A673 (cell line): ENCODE measurements at regions not wholly inside any gene's neighbourhood (a gene's known extent, or its start where the extent isn't known, plus 50 kb on each side); places are given as distances from the start of the nearest gene placed in this dataset.

ENCODE experiments used
- BruUV-seq: library from RNA; stranded (reverse); fragments of 400-500 nt; replicated peaks from 2 replicates; lab custom pipeline; 2021; lab: Mats Ljungman, UMichigan
- CTCF ChIA-PET: fragments of 300-600 bp; sonication (Branson Sonifier 250); formaldehyde crosslinking; loops from one replicate; lab custom pipeline; 2022; ENCODE audit warnings: antibody characterized with exemption; lab: Charles Lee
- POLR2A ChIA-PET: fragments of 300-600 bp; sonication (Branson Sonifier 250); formaldehyde crosslinking; loops from one replicate; lab custom pipeline; 2022; ENCODE audit warnings: antibody characterized with exemption; ENCODE audit not compliant: low non-redundant PET; lab: Charles Lee
- DNase-seq: peaks from one replicate; pipeline ENCODE4 v3.0.0-alpha.2; 2015; ENCODE audit warnings: low spot score
- H3K27ac ChIP-seq: fragments of 200-600 bp; sonication (generic); 2 replicates; pipeline ENCODE4 v1.5.1; 2016; ENCODE audit warnings: mixed run types, low read depth, mild to moderate bottlenecking, mixed read lengths, antibody characterized with exemption, low read length; ENCODE audit not compliant: poor library complexity, severe bottlenecking
- H3K27me3 ChIP-seq: fragments of 200-600 bp; sonication (generic); replicated peaks from 2 replicates; pipeline ENCODE4 v1.6.1; 2017; ENCODE audit warnings: mixed run types, low read depth, mild to moderate bottlenecking, mixed read lengths, antibody characterized with exemption, low read length; ENCODE audit not compliant: insufficient read depth, poor library complexity
- H3K36me3 ChIP-seq: fragments of 200-600 bp; sonication (generic); 2 replicates; pipeline ENCODE4 v1.6.1; 2016; ENCODE audit warnings: mixed run types, mild to moderate bottlenecking, mixed read lengths, antibody characterized with exemption, low read length; ENCODE audit not compliant: insufficient read depth, poor library complexity, severe bottlenecking
- H3K4me1 ChIP-seq: fragments of 200-600 bp; sonication (generic); 2 replicates; pipeline ENCODE4 v1.6.1; 2017; ENCODE audit warnings: mixed run types, mild to moderate bottlenecking, mixed read lengths, antibody characterized with exemption, low read length; ENCODE audit not compliant: insufficient read depth, poor library complexity, severe bottlenecking
- H3K4me3 ChIP-seq: fragments of 200-600 bp; sonication (generic); 2 replicates; pipeline ENCODE4 v1.5.1; 2016; ENCODE audit warnings: low read depth, mixed run types, mild to moderate bottlenecking, mixed read lengths, low read length; ENCODE audit not compliant: poor library complexity, severe bottlenecking
- H3K9me3 ChIP-seq: fragments of 200-600 bp; sonication (generic); 2 replicates; pipeline ENCODE4 v1.6.1; 2016; ENCODE audit warnings: mixed run types, low read depth, mild to moderate bottlenecking, mixed read lengths, antibody characterized with exemption, low read length; ENCODE audit not compliant: poor library complexity, severe bottlenecking
- CTCF ChIP-seq: fragments of 300-800, 200-600 bp; sonication (generic); conservative IDR thresholded peaks from 2 replicates; pipeline ENCODE4 v1.5.1; 2017; ENCODE audit warnings: low read depth, mild to moderate bottlenecking, antibody characterized with exemption, low read length, moderate library complexity, mixed read lengths
- EZH2 ChIP-seq: fragments of 200-600 bp; sonication (generic); IDR thresholded peaks from 2 replicates; pipeline ENCODE4 v1.6.1; 2017; ENCODE audit warnings: borderline replicate concordance, low read depth, mild to moderate bottlenecking, mixed read lengths, antibody characterized with exemption, low read length; ENCODE audit not compliant: poor library complexity, severe bottlenecking
- intact Hi-C: fragments of 100-400 bp; cut with micrococcal nuclease; formaldehyde crosslinking; loops from one replicate; pipeline ENCODE4 v1.10.0; 2022; ENCODE audit not compliant: unreplicated experiment

GRCh38 chr4:149293046-149293649 lies 522.5 kb downstream of the IQCM start:
- Histone ChIP-seq H3K9me3 (no peaks in the 10 kb centered on the region), H3K36me3 (no peaks in the 10 kb centered on the region), H3K27me3 (no peaks in the 10 kb centered on the region), H3K27ac (no peak overlapping the region), H3K4me1 (peaks cover 18% of the 10 kb centered on the region), H3K4me3 (no peak overlapping the region)
- no peak for TF ChIP-seq EZH2
- no peak for TF ChIP-seq CTCF
- intact Hi-C loops = no loop called here
- BruUV-seq = no TSS peak
- DNase-seq = no peak
- POLR2A ChIA-PET = no interaction called here
- CTCF ChIA-PET = no interaction called here

- ChIA-PET POLR2A (no interaction called here), CTCF (no interaction called here)
- Histone ChIP-seq H3K27ac (no peak overlapping the region), H3K9me3 (no peaks in the 10 kb centered on the region), H3K4me3 (no peak overlapping the region), H3K36me3 (no peaks in the 10 kb centered on the region), H3K27me3 (no peaks in the 10 kb centered on the region), H3K4me1 (peaks cover 18% of the 10 kb centered on the region)
- DNase-seq = no peak
- BruUV-seq = no TSS peak
- intact Hi-C loops = no loop called here
- no peak for TF ChIP-seq CTCF
- no peak for TF ChIP-seq EZH2
Measured at GRCh38 chr4:149292425-149293007, 523.1 kb downstream of the IQCM start.

GRCh38 chr4:149291463-149291862 lies 524.2 kb downstream of the IQCM start:
- Histone ChIP-seq H3K36me3 (no peaks in the 10 kb centered on the region), H3K4me3 (no peak overlapping the region), H3K27ac (no peak overlapping the region), H3K4me1 (peaks cover 11% of the 10 kb centered on the region), H3K27me3 (no peaks in the 10 kb centered on the region), H3K9me3 (no peaks in the 10 kb centered on the region)
- intact Hi-C loops = no loop called here
- ChIA-PET CTCF (no interaction called here), POLR2A (no interaction called here)
- no peak for TF ChIP-seq CTCF
- TF ChIP-seq EZH2 = no peak
- no peak for DNase-seq
- BruUV-seq = no TSS peak
